Upper lobe of left lung (tissue), 6 donors: ENCODE measurements at regions not wholly inside any gene's neighbourhood (a gene's known extent, or its start where the extent isn't known, plus 50 kb on each side); places are given as distances from the start of the nearest gene placed in this dataset.

Source experiments
- ATAC-seq, 2 donors: fragments of 200-7000 bp; cut with Tn5 transposase; one replicate each; pipeline ENCODE4 v1.9.1; 2022; ENCODE audit warnings: mild to moderate bottlenecking in 2 of 2, moderate library complexity in 2 of 2; ENCODE audit not compliant: low FRiP score in 2 of 2
- DNase-seq, 2 donors: peaks; one replicate each; pipeline ENCODE4 v3.0.0-alpha.2; 2019 to 2020
- H3K27ac ChIP-seq, 4 donors: fragments of 200-600 bp; sonication (generic); one replicate each; pipeline ENCODE4 v1.5.1; 2016 to 2019
- H3K27me3 ChIP-seq, 4 donors: fragments of 200-600 bp; sonication (generic); one replicate each; pipeline ENCODE4 v1.5.1; 2017 to 2019
- H3K36me3 ChIP-seq, 4 donors: fragments of 200-600 bp; sonication (generic); one replicate each; pipeline ENCODE4 v1.5.1; 2016 to 2019
- H3K4me1 ChIP-seq, 4 donors: fragments of 200-600 bp; sonication (generic); one replicate each; pipeline ENCODE4 v1.5.1; 2018 to 2019
- H3K4me3 ChIP-seq, 4 donors: fragments of 200-600 bp; sonication (generic); one replicate each; pipeline ENCODE4 v1.5.1; 2017 to 2019; ENCODE audit warnings: mild to moderate bottlenecking in 2 of 4, moderate library complexity in 1 of 4
- H3K9me3 ChIP-seq, 4 donors: fragments of 200-600 bp; sonication (generic); one replicate each; pipeline ENCODE4 v1.5.1; 2018 to 2019
- CTCF ChIP-seq, 6 experiments: fragments of 450-650 bp in 4 of 6; fragments of 200-600 bp in 2 of 6; sonication (generic) in 2 of 6; IDR thresholded peaks; one replicate each; pipeline ENCODE4 v1.5.1; 2016 to 2019; ENCODE audit warnings: antibody characterized with exemption in 6 of 6
- EP300 ChIP-seq, 4 donors: sonication (generic); formaldehyde crosslinking; IDR thresholded peaks; one replicate each; pipeline ENCODE4 v1.5.1; 2017; ENCODE audit warnings: antibody characterized with exemption in 4 of 4, control low read depth in 2 of 4
- POLR2A ChIP-seq, 4 donors: fragments of 450-650 bp; IDR thresholded peaks; one replicate each; pipeline ENCODE4 v1.5.1; 2016 to 2017; ENCODE audit warnings: antibody characterized with exemption in 4 of 4, mild to moderate bottlenecking in 2 of 4
- POLR2AphosphoS5 ChIP-seq, 2 donors: sonication (generic); formaldehyde crosslinking; IDR thresholded peaks; one replicate each; pipeline ENCODE4 v1.5.1; 2017; ENCODE audit warnings: antibody characterized with exemption in 2 of 2
- WGBS, 2 donors: methylation state at CpG; one replicate each; pipeline ENCODE4 v1.1.5; 2017 to 2018; 5-methylcytosine and 5-hydroxymethylcytosine counted together
- donor health status: DM: no; HTN: no; CAD: no; lungs with moderate emphysema.
- donor health status: DM: no; HTN: yes; CAD: no; lungs with severe emphysema.

- Histone ChIP-seq H3K36me3 (no peaks in the 10 kb centered on the region), H3K9me3 (no peaks in the 10 kb centered on the region), H3K4me3 (no peak overlapping the region), H3K4me1 (peaks cover 0 to 12% (median 10%) of the 10 kb centered on the region in 4 donors), H3K27ac (no peak overlapping the region), H3K27me3 (no peaks in the 10 kb centered on the region)
- no peak for DNase-seq
- WGBS, 2 donors, result 75 to 77% methylated on average over 7 of the region's 7 CpGs
- no peak for ATAC-seq
- no peak for TF ChIP-seq POLR2AphosphoS5 (IDR thresholded peaks at IDR 0.05)
- TF ChIP-seq CTCF (IDR thresholded peaks at IDR 0.05), result no peak
- no peak for TF ChIP-seq EP300 (IDR thresholded peaks at IDR 0.05)
- TF ChIP-seq POLR2A (IDR thresholded peaks at IDR 0.05), result no peak
Measured at GRCh38 chr19:28498404-28498976, 714.5 kb downstream of the UQCRFS1 start.

- Histone ChIP-seq H3K4me3 (no peak overlapping the region), H3K27ac (no peak overlapping the region), H3K36me3 (no peaks in the 10 kb centered on the region), H3K27me3 (no peaks in the 10 kb centered on the region), H3K4me1 (peaks cover 0 to 12% (median 10%) of the 10 kb centered on the region in 4 donors), H3K9me3 (no peaks in the 10 kb centered on the region)
- no peak for TF ChIP-seq CTCF (IDR thresholded peaks at IDR 0.05)
- TF ChIP-seq EP300 (IDR thresholded peaks at IDR 0.05), result no peak
- no peak for TF ChIP-seq POLR2AphosphoS5 (IDR thresholded peaks at IDR 0.05)
- TF ChIP-seq POLR2A (IDR thresholded peaks at IDR 0.05), result no peak
- 77 to 89% methylated on average over 4 of the region's 4 CpGs for WGBS, 2 donors
- ATAC-seq (no peak), DNase-seq (no peak)
Measured at GRCh38 chr19:28497887-28498286, 715.1 kb downstream of the UQCRFS1 start.

- 91 to 94% methylated on average over 5 of the region's 5 CpGs for WGBS, 2 donors
- DNase-seq, result no peak
- TF ChIP-seq CTCF (IDR thresholded peaks at IDR 0.05) (no peak), POLR2A (IDR thresholded peaks at IDR 0.05) (no peak), EP300 (IDR thresholded peaks at IDR 0.05) (no peak), POLR2AphosphoS5 (IDR thresholded peaks at IDR 0.05) (no peak)
- Histone ChIP-seq H3K27ac (no peak overlapping the region), H3K4me1 (peaks cover 0 to 12% (median 10%) of the 10 kb centered on the region in 4 donors), H3K27me3 (no peaks in the 10 kb centered on the region), H3K4me3 (no peak overlapping the region), H3K36me3 (no peaks in the 10 kb centered on the region), H3K9me3 (no peaks in the 10 kb centered on the region)
- no peak for ATAC-seq
Measured at GRCh38 chr19:28497137-28497536, 715.8 kb downstream of the UQCRFS1 start.

- TF ChIP-seq EP300 (IDR thresholded peaks at IDR 0.05) (no peak), CTCF (IDR thresholded peaks at IDR 0.05) (no peak), POLR2A (IDR thresholded peaks at IDR 0.05) (no peak), POLR2AphosphoS5 (IDR thresholded peaks at IDR 0.05) (no peak)
- WGBS, 2 donors, result 67 to 71% methylated on average over 4 of the region's 4 CpGs
- no peak overlapping the region for H3K27ac ChIP-seq
- no peaks in the 10 kb centered on the region for H3K27me3 ChIP-seq
- no peak overlapping the region for H3K4me3 ChIP-seq
- H3K4me1 ChIP-seq, result peaks cover 0 to 4% (median 4%) of the 10 kb centered on the region in 4 donors
- ATAC-seq, result no peak
- no peaks in the 10 kb centered on the region for H3K9me3 ChIP-seq
- no peaks in the 10 kb centered on the region for H3K36me3 ChIP-seq
- DNase-seq, result no peak
Measured at GRCh38 chr19:28495046-28495445, 717.9 kb downstream of the UQCRFS1 start.

- no peak for TF ChIP-seq POLR2AphosphoS5 (IDR thresholded peaks at IDR 0.05)
- TF ChIP-seq POLR2A (IDR thresholded peaks at IDR 0.05), result no peak
- TF ChIP-seq EP300 (IDR thresholded peaks at IDR 0.05), result no peak
- TF ChIP-seq CTCF (IDR thresholded peaks at IDR 0.05), result no peak
- WGBS, 2 donors, result 51 to 66% methylated on average over 7 of the region's 7 CpGs
- Histone ChIP-seq H3K4me1 (no peaks in the 10 kb centered on the region), H3K9me3 (no peaks in the 10 kb centered on the region), H3K27ac (no peak overlapping the region), H3K4me3 (no peak overlapping the region), H3K36me3 (no peaks in the 10 kb centered on the region), H3K27me3 (no peaks in the 10 kb centered on the region)
- ATAC-seq (no peak), DNase-seq (no peak)
Measured at GRCh38 chr19:28494461-28494860, 718.5 kb downstream of the UQCRFS1 start.
